ENCODE measurements at regions not wholly inside any gene's neighbourhood (a gene's known extent, or its start where the extent isn't known, plus 50 kb on each side); places are given as distances from the start of the nearest gene placed in this dataset.

- TF ChIP-seq, protein P1, sequence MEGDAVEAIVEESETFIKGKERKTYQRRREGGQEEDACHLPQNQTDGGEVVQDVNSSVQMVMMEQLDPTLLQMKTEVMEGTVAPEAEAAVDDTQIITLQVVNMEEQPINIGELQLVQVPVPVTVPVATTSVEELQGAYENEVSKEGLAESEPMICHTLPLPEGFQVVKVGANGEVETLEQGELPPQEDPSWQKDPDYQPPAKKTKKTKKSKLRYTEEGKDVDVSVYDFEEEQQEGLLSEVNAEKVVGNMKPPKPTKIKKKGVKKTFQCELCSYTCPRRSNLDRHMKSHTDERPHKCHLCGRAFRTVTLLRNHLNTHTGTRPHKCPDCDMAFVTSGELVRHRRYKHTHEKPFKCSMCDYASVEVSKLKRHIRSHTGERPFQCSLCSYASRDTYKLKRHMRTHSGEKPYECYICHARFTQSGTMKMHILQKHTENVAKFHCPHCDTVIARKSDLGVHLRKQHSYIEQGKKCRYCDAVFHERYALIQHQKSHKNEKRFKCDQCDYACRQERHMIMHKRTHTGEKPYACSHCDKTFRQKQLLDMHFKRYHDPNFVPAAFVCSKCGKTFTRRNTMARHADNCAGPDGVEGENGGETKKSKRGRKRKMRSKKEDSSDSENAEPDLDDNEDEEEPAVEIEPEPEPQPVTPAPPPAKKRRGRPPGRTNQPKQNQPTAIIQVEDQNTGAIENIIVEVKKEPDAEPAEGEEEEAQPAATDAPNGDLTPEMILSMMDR (IDR thresholded peaks at IDR 0.05) = no peak
- no peak for TF ChIP-seq EP300 (IDR thresholded peaks at IDR 0.05)
These were observed 2341.6 kb downstream of the PCDH7 start for GRCh38 chr4:33061727-33062126.
